Activated naive CD4-positive, alpha-beta T cell treated with anti-CD3 and anti-CD28 coated beads for 36 hours (primary cell): ENCODE measurements at regions not wholly inside any gene's neighbourhood (a gene's known extent, or its start where the extent isn't known, plus 50 kb on each side); places are given as distances from the start of the nearest gene placed in this dataset.

Experiments used
- CTCF ChIA-PET: fragments of 350-600 bp; sonication (Branson Sonifier 250); formaldehyde crosslinking; loops from one replicate; lab custom pipeline; 2021; ENCODE audit warnings: antibody characterized with exemption; lab: Charles Lee
- DNase-seq: peaks from one replicate; pipeline ENCODE4 v3.0.0-alpha.2; 2020
- H3K27ac Mint-ChIP-seq: one replicate; pipeline ENCODE4 v1.8.0; 2021; ENCODE audit warnings: mild to moderate bottlenecking, mixed read lengths
- H3K27me3 Mint-ChIP-seq: one replicate; pipeline ENCODE4 v1.8.0; 2021; ENCODE audit warnings: low read depth, mixed read lengths
- H3K36me3 Mint-ChIP-seq: one replicate; pipeline ENCODE4 v1.8.0; 2021; ENCODE audit warnings: low read depth, mixed read lengths
- H3K4me1 Mint-ChIP-seq: one replicate; pipeline ENCODE4 v1.8.0; 2021; ENCODE audit warnings: low read depth, mixed read lengths
- H3K4me3 Mint-ChIP-seq: one replicate; pipeline ENCODE4 v1.8.0; 2021; ENCODE audit warnings: mild to moderate bottlenecking, moderate library complexity, mixed read lengths
- H3K9me3 Mint-ChIP-seq: one replicate; pipeline ENCODE4 v1.8.0; 2021; ENCODE audit warnings: mixed read lengths
- intact Hi-C: fragments of 100-400 bp; cut with micrococcal nuclease; formaldehyde crosslinking; loops from one replicate; pipeline ENCODE4 v1.15.1; 2023

DNA sequence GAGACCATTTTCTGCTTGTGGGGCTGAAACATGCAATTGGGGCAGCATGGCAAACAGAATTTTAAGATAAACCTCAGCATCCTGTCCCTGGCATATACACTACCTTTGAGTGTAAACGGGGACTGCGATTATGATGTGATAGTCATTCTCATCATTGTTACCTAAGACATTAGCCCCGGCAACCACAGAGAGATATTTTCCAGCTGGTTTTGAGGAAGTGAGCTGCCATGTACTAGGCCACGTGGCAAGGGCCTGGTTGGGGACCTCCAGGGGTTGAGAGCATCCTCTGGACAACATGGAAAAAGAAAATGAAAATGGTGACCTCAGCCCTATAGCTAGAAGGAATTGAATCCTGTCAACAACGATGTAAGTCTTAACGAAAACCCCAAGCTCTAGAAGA, 623.6 kb upstream of the CDH18 start:
- no peak for DNase-seq
- Mint-ChIP-seq H3K36me3 (no peaks in the 10 kb centered on the region), H3K9me3 (peaks cover 10% of the 10 kb centered on the region), H3K27me3 (no peaks in the 10 kb centered on the region), H3K27ac (no peak overlapping the region), H3K4me3 (no peak overlapping the region), H3K4me1 (no peaks in the 10 kb centered on the region)
- CTCF ChIA-PET, result no interaction called here
- intact Hi-C loops, result loop anchor here (10.0 kb wide), 1 partner anchor 1047 kb away; no protein-coding TSS in a partner anchor

- H3K36me3 Mint-ChIP-seq, result no peaks in the 10 kb centered on the region
- CTCF ChIA-PET, result no interaction called here
Measured at GRCh38 chr5:20610681-20611080, 622.7 kb upstream of the CDH18 start.

GRCh38 chr5:20609126-20609525, 621.1 kb upstream of the CDH18 start:
- CTCF ChIA-PET, result no interaction called here
- H3K27me3 Mint-ChIP-seq, result no peaks in the 10 kb centered on the region
- H3K27ac Mint-ChIP-seq, result no peak overlapping the region
- intact Hi-C loops, result no loop called here
- H3K4me3 Mint-ChIP-seq, result no peak overlapping the region
- H3K4me1 Mint-ChIP-seq, result no peaks in the 10 kb centered on the region
- H3K36me3 Mint-ChIP-seq, result no peaks in the 10 kb centered on the region
- DNase-seq, result no peak
- H3K9me3 Mint-ChIP-seq, result peaks cover 8% of the 10 kb centered on the region

More at GRCh38 chr5:20610681-20611080, 622.7 kb upstream of the CDH18 start:
- no peak overlapping the region for H3K4me3 Mint-ChIP-seq
- no peak overlapping the region for H3K27ac Mint-ChIP-seq
- peaks cover 8% of the 10 kb centered on the region for H3K9me3 Mint-ChIP-seq
- H3K27me3 Mint-ChIP-seq, result no peaks in the 10 kb centered on the region
- DNase-seq, result no peak
- intact Hi-C loops, result loop anchor here (10.0 kb wide), 1 partner anchor 1046 kb away; no protein-coding TSS in a partner anchor
- H3K4me1 Mint-ChIP-seq, result no peaks in the 10 kb centered on the region

DNA sequence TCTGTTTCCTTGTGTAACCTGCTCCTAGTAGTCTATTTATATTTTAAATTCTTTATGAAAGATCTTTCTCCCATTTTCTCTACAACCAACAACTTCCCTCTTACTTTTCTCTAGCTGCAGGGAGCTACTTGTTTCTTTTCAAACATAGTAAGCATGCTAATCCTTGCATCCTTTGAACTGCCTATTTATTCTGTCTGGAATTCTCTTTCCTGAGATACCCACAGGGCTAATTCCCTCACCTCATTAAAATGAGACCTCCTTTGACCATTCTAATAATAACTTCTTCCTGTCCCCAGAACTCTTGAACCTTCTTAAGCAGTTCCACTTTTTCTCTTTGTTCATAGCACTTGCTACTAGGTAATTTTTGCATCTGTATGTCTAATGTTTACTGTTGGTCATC, 620.6 kb upstream of the CDH18 start:
- Mint-ChIP-seq H3K9me3 (peaks cover 7% of the 10 kb centered on the region), H3K27ac (no peak overlapping the region), H3K4me1 (no peaks in the 10 kb centered on the region), H3K4me3 (no peak overlapping the region), H3K27me3 (no peaks in the 10 kb centered on the region), H3K36me3 (no peaks in the 10 kb centered on the region)
- CTCF ChIA-PET, result no interaction called here
- intact Hi-C loops, result no loop called here
- DNase-seq, result no peak

- Mint-ChIP-seq H3K9me3 (peaks cover 10% of the 10 kb centered on the region), H3K36me3 (no peaks in the 10 kb centered on the region), H3K4me3 (no peak overlapping the region), H3K27ac (no peak overlapping the region), H3K27me3 (no peaks in the 10 kb centered on the region), H3K4me1 (no peaks in the 10 kb centered on the region)
- DNase-seq, result no peak
- CTCF ChIA-PET, result interaction anchor here (1.0 kb wide), 1 partner anchor 14 kb away, joined by 3 read pairs; no protein-coding TSS in a partner anchor
- intact Hi-C loops, result no loop called here
Measured at GRCh38 chr5:20605732-20606525, 617.9 kb upstream of the CDH18 start.

- DNase-seq, result no peak
- Mint-ChIP-seq H3K9me3 (peaks cover 10% of the 10 kb centered on the region), H3K27ac (no peak overlapping the region), H3K27me3 (no peaks in the 10 kb centered on the region), H3K4me1 (no peaks in the 10 kb centered on the region), H3K36me3 (no peaks in the 10 kb centered on the region), H3K4me3 (no peak overlapping the region)
- intact Hi-C loops, result no loop called here
- CTCF ChIA-PET, result no interaction called here
Measured at GRCh38 chr5:20604992-20605391, 617.0 kb upstream of the CDH18 start.

DNA sequence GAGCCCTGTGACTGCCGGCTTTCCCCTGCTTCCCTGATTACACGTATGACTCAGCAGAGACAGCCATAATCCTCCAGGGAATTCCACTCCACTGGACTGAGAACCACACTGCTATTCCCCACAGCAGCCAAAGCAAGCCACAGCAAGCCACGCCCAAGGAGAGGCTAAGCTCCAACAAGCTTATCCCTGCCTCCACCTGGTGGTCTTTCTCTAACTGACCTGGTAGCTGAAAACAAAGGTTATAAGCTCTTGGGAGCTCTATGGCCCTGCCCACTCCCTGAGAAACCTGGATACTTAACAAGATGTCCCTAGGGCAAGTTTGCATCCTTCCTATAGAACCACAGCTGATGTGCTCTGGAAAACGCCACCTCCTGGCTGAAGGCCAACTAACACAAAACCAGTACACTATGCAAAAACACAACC, 613.7 kb upstream of the CDH18 start:
- no peak for DNase-seq
- intact Hi-C loops, result no loop called here
- CTCF ChIA-PET, result no interaction called here
- Mint-ChIP-seq H3K36me3 (no peaks in the 10 kb centered on the region), H3K4me1 (no peaks in the 10 kb centered on the region), H3K27me3 (no peaks in the 10 kb centered on the region), H3K4me3 (no peak overlapping the region), H3K27ac (no peak overlapping the region), H3K9me3 (peaks cover 13% of the 10 kb centered on the region)

DNA sequence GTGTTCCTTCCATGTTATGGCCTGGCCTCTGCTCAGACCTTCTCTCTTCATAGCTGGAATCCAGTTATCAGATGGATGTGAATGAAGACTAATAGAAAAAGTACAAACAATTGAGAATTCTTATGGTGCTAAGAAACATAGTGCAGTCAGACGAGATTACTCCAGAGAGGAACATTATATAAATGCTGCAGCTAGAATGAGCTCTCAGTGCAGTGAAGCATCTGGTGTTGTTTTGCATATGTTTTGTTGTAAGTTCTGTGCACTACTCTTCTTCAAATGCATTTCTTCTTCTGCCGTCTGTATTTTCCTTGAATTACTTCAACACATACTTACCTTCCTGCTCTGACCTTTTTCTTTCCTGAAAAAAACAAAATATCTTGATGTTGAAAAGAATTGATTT, 602.4 kb upstream of the CDH18 start:
- Mint-ChIP-seq H3K4me3 (no peak overlapping the region), H3K4me1 (no peaks in the 10 kb centered on the region), H3K36me3 (no peaks in the 10 kb centered on the region), H3K9me3 (peaks cover 9% of the 10 kb centered on the region), H3K27ac (no peak overlapping the region), H3K27me3 (no peaks in the 10 kb centered on the region)
- intact Hi-C loops, result no loop called here
- CTCF ChIA-PET, result no interaction called here
- no peak for DNase-seq

- Mint-ChIP-seq H3K27me3 (no peaks in the 10 kb centered on the region), H3K27ac (no peak overlapping the region), H3K4me1 (no peaks in the 10 kb centered on the region), H3K9me3 (peaks cover 5% of the 10 kb centered on the region), H3K36me3 (no peaks in the 10 kb centered on the region), H3K4me3 (no peak overlapping the region)
- DNase-seq, result no peak
- CTCF ChIA-PET, result interaction anchor here (0.7 kb wide), 1 partner anchor 633 kb away, joined by 3 read pairs; no protein-coding TSS in a partner anchor
- intact Hi-C loops, result no loop called here
Measured at GRCh38 chr5:20575571-20575970, 587.6 kb upstream of the CDH18 start.

DNA sequence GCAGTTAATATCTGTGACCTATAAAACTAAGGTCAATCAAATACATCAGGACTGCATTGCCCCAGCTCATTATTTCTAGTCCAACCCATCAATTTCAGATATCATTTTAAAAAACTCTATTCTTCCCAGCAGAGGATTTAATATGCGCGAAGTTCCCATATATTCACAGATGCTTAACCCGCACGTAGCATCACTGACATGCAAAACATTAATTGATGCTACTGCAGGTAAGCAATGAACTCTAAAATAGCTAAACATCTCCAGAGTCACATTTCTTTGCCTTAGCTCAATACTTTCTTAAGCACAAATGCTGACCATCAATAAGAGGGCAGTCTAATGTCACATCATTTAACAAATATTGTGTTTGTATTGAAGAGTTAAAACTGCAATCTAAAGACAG, 586.6 kb upstream of the CDH18 start:
- DNase-seq, result no peak
- Mint-ChIP-seq H3K36me3 (no peaks in the 10 kb centered on the region), H3K9me3 (peaks cover 5% of the 10 kb centered on the region), H3K27me3 (no peaks in the 10 kb centered on the region), H3K4me3 (no peak overlapping the region), H3K27ac (no peak overlapping the region), H3K4me1 (no peaks in the 10 kb centered on the region)
- intact Hi-C loops, result no loop called here
- CTCF ChIA-PET, result no interaction called here

DNA sequence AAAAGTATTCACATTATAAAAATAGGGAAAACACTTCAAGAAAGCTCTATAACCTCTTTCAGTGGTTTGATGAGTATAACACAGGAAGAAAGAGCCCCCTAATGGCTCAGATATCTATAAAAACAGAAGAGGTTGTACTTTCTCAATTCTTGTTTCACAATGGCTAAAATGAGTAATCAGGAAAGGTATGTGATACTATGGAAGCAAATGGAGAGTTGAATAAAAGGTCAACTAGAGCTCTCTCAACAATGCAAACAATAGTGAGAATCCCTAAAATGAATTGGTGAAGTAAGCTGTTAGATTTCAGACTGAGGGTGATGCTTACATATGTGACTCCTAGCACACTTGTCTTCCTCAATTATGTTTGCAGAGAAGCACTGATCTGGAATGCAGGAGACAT, 584.6 kb upstream of the CDH18 start:
- H3K9me3 Mint-ChIP-seq, result no peaks in the 10 kb centered on the region
- H3K36me3 Mint-ChIP-seq, result no peaks in the 10 kb centered on the region
- intact Hi-C loops, result no loop called here
- H3K27me3 Mint-ChIP-seq, result no peaks in the 10 kb centered on the region
- CTCF ChIA-PET, result no interaction called here
- no peak overlapping the region for H3K27ac Mint-ChIP-seq
- no peak overlapping the region for H3K4me3 Mint-ChIP-seq
- H3K4me1 Mint-ChIP-seq, result no peaks in the 10 kb centered on the region
- DNase-seq, result no peak

- intact Hi-C loops, result no loop called here
- no peaks in the 10 kb centered on the region for H3K36me3 Mint-ChIP-seq
- no peak overlapping the region for H3K4me3 Mint-ChIP-seq
- H3K4me1 Mint-ChIP-seq, result no peaks in the 10 kb centered on the region
- H3K9me3 Mint-ChIP-seq, result peaks cover 3% of the 10 kb centered on the region
- CTCF ChIA-PET, result no interaction called here
- no peak overlapping the region for H3K27ac Mint-ChIP-seq
- no peak for DNase-seq
- no peaks in the 10 kb centered on the region for H3K27me3 Mint-ChIP-seq
Measured at GRCh38 chr5:20570486-20570885, 582.5 kb upstream of the CDH18 start.

GRCh38 chr5:20562544-20562943, 574.5 kb upstream of the CDH18 start:
- CTCF ChIA-PET, result no interaction called here
- Mint-ChIP-seq H3K9me3 (peaks cover 8% of the 10 kb centered on the region), H3K27me3 (no peaks in the 10 kb centered on the region), H3K36me3 (no peaks in the 10 kb centered on the region), H3K27ac (no peak overlapping the region), H3K4me1 (no peaks in the 10 kb centered on the region), H3K4me3 (no peak overlapping the region)
- intact Hi-C loops, result no loop called here
- DNase-seq, result no peak
